Left lung (tissue), 4 donors: ENCODE measurements at regions not wholly inside any gene's neighbourhood (a gene's known extent, or its start where the extent isn't known, plus 50 kb on each side); places are given as distances from the start of the nearest gene placed in this dataset.

Experiments used
- ATAC-seq: fragments of 200-7000 bp; cut with Tn5 transposase; one replicate; pipeline ENCODE4 v1.9.1; 2020; ENCODE audit warnings: moderate library complexity
- DNase-seq, 4 donors: peaks; one replicate each; pipeline ENCODE4 v3.0.0-alpha.2; 2013 to 2020
- H3K27ac ChIP-seq, 2 donors: fragments of 200-600 bp; sonication (generic) in 1 of 2; one replicate each; pipeline versions ENCODE4 v1.5.0 to v1.8.0; 2020 to 2021
- H3K27me3 ChIP-seq, 2 donors: fragments of 200-600 bp; sonication (generic) in 1 of 2; one replicate each; pipeline versions ENCODE4 v1.5.0 to v1.8.0; 2020 to 2021
- H3K36me3 ChIP-seq, 2 donors: fragments of 200-600 bp; sonication (generic) in 1 of 2; one replicate each; pipeline versions ENCODE4 v1.5.0 to v1.8.0; 2020 to 2021
- H3K4me1 ChIP-seq, 2 donors: fragments of 200-600 bp; one replicate each; pipeline ENCODE4 v1.8.0; 2021
- H3K4me3 ChIP-seq, 2 donors: fragments of 200-600 bp; sonication (generic) in 1 of 2; one replicate each; pipeline versions ENCODE4 v1.5.0 to v1.8.0; 2020 to 2021; ENCODE audit warnings: mild to moderate bottlenecking in 1 of 2
- H3K9me3 ChIP-seq, 2 donors: fragments of 200-600 bp; sonication (generic) in 1 of 2; one replicate each; pipeline versions ENCODE4 v1.5.0 to v1.8.0; 2020 to 2021
- intact Hi-C, 2 donors: fragments of 100-400 bp; cut with DNase I; formaldehyde crosslinking; loops; one replicate each; pipeline versions ENCODE4 v1.11.2 to v1.14.2; 2022
- TF ChIP-seq, protein P1 (sequence below), 2 donors: fragments of 200-600 bp; sonication (generic) in 1 of 2; IDR thresholded peaks; one replicate each; pipeline versions ENCODE4 v1.5.0 to v1.8.0; 2021; ENCODE audit warnings: antibody characterized with exemption in 2 of 2
- donor health status: DM: no; HTN: yes; CAD: no.
- donor health status: DM: no; HTN: no; CAD: no.

DNA sequence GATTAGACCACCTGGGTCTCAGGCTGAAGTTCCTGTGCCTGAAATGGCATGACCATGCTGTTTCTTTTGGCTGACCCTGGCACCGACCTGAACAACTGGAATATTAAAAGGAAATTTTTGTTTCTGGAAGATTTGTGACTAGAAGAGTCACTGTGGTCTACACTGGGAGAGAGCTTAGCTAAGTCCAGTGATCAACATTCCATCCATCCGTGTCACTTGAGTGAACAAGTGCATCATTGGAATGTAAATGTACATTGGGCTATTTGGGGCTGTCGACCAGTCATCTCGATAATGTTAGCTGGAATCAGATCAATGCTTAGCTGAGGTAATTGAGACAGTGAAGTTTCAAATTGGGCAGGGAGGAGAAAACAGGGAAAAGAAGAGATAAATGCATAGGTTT, 95.4 kb upstream of the CCDC85A start:
- TF ChIP-seq, protein P1, sequence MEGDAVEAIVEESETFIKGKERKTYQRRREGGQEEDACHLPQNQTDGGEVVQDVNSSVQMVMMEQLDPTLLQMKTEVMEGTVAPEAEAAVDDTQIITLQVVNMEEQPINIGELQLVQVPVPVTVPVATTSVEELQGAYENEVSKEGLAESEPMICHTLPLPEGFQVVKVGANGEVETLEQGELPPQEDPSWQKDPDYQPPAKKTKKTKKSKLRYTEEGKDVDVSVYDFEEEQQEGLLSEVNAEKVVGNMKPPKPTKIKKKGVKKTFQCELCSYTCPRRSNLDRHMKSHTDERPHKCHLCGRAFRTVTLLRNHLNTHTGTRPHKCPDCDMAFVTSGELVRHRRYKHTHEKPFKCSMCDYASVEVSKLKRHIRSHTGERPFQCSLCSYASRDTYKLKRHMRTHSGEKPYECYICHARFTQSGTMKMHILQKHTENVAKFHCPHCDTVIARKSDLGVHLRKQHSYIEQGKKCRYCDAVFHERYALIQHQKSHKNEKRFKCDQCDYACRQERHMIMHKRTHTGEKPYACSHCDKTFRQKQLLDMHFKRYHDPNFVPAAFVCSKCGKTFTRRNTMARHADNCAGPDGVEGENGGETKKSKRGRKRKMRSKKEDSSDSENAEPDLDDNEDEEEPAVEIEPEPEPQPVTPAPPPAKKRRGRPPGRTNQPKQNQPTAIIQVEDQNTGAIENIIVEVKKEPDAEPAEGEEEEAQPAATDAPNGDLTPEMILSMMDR (IDR thresholded peaks at IDR 0.05) = no peak
- H3K9me3 ChIP-seq = no peaks in the 10 kb centered on the region
- no peak for ATAC-seq
- no peak overlapping the region for H3K4me3 ChIP-seq
- no peaks in the 10 kb centered on the region for H3K27me3 ChIP-seq
- no peak overlapping the region for H3K27ac ChIP-seq
- intact Hi-C loops = no loop called here
- no peaks in the 10 kb centered on the region for H3K36me3 ChIP-seq
- H3K4me1 ChIP-seq = no peaks in the 10 kb centered on the region
- DNase-seq = no peak

DNA sequence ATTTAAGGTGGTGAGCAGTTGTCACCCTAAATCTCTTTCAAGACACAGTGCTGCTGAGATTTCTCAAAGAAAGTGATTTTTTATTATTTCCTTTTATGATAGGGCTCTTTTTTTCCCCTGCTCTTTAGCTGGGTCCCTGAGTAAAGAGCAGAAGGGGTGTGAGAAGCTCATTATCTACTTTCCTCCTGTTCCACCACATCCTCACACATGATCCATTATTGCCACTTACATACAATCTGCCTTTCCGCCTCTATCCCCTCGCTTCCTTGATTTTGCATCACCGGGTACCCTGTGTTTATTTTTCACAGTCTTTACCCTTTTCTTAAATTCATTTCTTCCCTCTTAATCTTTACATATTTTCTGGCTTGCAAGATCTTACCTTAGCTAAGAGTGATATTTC, 93.9 kb upstream of the CCDC85A start:
- Histone ChIP-seq H3K27ac (no peak overlapping the region), H3K27me3 (no peaks in the 10 kb centered on the region), H3K36me3 (no peaks in the 10 kb centered on the region), H3K4me3 (no peak overlapping the region), H3K9me3 (no peaks in the 10 kb centered on the region), H3K4me1 (no peaks in the 10 kb centered on the region)
- no peak for DNase-seq
- no peak for ATAC-seq
- TF ChIP-seq, protein P1 (IDR thresholded peaks at IDR 0.05) = no peak
- intact Hi-C loops = no loop called here

DNA sequence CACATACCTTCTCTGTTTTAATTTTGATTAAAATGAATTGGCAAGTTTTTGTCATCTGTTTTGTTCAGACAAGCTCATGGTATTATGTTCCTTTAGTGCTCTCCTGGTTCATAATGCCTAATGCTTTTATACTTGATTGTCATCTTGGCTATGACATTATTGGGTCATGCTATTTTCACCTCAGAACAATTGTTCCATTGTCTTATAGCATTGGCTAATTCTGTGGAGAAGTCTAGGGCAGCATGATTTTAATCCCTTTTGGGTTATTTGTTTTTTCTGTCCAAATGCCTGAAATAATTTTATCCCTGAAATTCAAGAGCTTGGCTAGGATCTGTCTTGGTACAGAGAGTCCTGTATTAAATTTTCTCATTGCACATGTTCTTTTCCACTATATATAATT, 83.8 kb upstream of the CCDC85A start:
- DNase-seq (no peak), ATAC-seq (no peak)
- no peaks in the 10 kb centered on the region for H3K27me3 ChIP-seq
- no peak overlapping the region for H3K27ac ChIP-seq
- no peaks in the 10 kb centered on the region for H3K36me3 ChIP-seq
- no peak overlapping the region for H3K4me3 ChIP-seq
- TF ChIP-seq, protein P1 (IDR thresholded peaks at IDR 0.05) = no peak
- no peaks in the 10 kb centered on the region for H3K9me3 ChIP-seq
- no peaks in the 10 kb centered on the region for H3K4me1 ChIP-seq
- intact Hi-C loops = no loop called here

DNA sequence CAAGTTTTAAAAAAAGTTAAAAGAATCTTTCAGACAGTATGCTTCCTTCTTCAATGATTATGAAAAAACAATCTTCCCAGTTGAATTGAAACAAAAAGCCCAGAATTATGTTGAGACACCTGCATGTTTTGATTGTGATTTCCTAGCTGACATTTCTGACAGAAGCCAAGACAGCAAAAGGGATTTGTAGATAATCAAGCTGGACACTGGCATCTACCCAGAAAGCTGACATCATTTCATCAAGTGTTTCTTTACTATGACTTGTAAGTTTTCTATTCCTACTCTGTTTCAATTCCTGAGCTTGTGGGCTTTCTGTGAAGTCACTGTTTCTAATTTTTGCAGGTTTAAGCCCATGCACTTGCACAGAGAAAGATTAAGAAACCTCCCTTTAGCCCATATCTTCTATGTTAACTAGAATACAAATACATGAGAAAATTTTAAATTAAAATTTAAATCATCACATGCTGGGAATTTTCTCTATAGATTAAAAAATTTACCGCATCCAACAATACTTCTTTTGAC, 82.9 kb upstream of the CCDC85A start:
- DNase-seq (no peak), ATAC-seq (no peak)
- TF ChIP-seq, protein P1 (IDR thresholded peaks at IDR 0.05) = no peak
- H3K27me3 ChIP-seq = no peaks in the 10 kb centered on the region
- intact Hi-C loops = no loop called here
- no peak overlapping the region for H3K4me3 ChIP-seq
- H3K4me1 ChIP-seq = no peaks in the 10 kb centered on the region
- no peak overlapping the region for H3K27ac ChIP-seq
- H3K36me3 ChIP-seq = no peaks in the 10 kb centered on the region
- H3K9me3 ChIP-seq = no peaks in the 10 kb centered on the region

DNA sequence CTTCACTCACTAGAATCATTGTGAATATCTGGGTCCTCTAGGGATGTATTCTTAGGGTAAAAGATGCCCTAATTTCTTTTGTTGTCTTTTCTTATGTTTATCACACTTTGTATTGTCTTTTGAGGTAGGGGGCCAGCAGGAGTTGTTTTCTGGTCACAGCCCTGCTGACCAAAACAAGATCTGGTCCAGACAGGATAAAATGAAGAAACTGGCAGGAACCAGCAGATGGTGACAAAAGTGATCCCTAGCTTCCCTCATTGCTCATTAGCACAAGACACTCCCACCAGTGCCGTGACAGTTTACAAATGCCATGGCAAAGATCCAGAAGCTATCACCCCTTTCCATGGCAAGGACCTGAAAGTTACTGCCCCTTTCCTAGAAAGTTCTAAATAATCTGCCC, 81.7 kb upstream of the CCDC85A start:
- TF ChIP-seq, protein P1 (IDR thresholded peaks at IDR 0.05) = no peak
- DNase-seq (no peak), ATAC-seq (no peak)
- intact Hi-C loops = no loop called here
- Histone ChIP-seq H3K36me3 (no peaks in the 10 kb centered on the region), H3K9me3 (no peaks in the 10 kb centered on the region), H3K27ac (no peak overlapping the region), H3K4me3 (no peak overlapping the region), H3K4me1 (no peaks in the 10 kb centered on the region), H3K27me3 (no peaks in the 10 kb centered on the region)
